ENCODE measurements at regions not wholly inside any gene's neighbourhood (a gene's known extent, or its start where the extent isn't known, plus 50 kb on each side); places are given as distances from the start of the nearest gene placed in this dataset.

DNA sequence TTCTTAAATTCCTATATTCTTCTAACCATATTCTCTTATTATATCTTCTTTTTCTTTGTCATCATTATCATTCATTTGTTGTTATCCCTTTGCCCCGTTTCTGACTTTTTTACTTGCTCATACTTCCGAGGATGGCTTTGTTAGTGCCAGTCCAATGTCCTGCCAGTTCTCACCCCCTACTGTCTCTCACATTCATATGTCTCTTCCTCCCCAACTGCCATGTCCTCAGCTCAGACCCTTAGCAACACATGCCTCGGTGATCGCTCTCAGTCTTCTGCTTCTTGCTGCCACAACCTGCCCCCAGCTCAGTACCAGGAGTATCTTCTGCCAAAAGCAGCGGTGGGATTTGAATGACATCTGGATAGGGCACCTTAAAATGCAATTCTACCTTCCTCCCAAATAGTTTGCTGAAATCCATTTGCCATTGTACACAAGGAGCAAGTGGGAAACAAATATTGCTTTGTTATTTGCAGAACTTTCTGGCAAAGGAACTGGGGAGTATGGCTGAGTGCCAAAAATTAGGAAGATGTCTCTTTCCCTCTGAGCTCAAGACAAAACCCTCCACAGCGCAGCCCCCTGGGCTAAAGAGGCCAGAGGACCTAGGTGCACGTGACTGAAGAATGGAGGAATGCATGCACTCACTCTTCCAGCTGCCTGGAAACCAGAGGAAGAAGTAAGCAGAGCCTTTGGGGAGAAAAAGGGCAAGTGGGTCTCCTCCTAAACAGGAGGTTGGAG is 57.7 kb upstream of the CTNNB1 start:
- TF ChIP-seq GABPA (IDR thresholded peaks at IDR 0.05; ENCODE audit: low read depth) (no peak), POLR2AphosphoS5 (IDR thresholded peaks at IDR 0.05; ENCODE audit: low read depth) (no peak)
- TF ChIP-seq, protein P1, sequence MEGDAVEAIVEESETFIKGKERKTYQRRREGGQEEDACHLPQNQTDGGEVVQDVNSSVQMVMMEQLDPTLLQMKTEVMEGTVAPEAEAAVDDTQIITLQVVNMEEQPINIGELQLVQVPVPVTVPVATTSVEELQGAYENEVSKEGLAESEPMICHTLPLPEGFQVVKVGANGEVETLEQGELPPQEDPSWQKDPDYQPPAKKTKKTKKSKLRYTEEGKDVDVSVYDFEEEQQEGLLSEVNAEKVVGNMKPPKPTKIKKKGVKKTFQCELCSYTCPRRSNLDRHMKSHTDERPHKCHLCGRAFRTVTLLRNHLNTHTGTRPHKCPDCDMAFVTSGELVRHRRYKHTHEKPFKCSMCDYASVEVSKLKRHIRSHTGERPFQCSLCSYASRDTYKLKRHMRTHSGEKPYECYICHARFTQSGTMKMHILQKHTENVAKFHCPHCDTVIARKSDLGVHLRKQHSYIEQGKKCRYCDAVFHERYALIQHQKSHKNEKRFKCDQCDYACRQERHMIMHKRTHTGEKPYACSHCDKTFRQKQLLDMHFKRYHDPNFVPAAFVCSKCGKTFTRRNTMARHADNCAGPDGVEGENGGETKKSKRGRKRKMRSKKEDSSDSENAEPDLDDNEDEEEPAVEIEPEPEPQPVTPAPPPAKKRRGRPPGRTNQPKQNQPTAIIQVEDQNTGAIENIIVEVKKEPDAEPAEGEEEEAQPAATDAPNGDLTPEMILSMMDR (IDR thresholded peaks at IDR 0.05; ENCODE audit: insufficient read depth, low read length), result no peak
